GM19043 (cell line): ENCODE measurements at regions not wholly inside any gene's neighbourhood (a gene's known extent, or its start where the extent isn't known, plus 50 kb on each side); places are given as distances from the start of the nearest gene placed in this dataset.

Source experiments
- ATAC-seq: cut with Tn5 transposase; IDR thresholded peaks from one replicate; pipeline ENCODE4 v1.9.1; 2021; ENCODE audit warnings: low read depth; ENCODE audit not compliant: unreplicated experiment

DNA sequence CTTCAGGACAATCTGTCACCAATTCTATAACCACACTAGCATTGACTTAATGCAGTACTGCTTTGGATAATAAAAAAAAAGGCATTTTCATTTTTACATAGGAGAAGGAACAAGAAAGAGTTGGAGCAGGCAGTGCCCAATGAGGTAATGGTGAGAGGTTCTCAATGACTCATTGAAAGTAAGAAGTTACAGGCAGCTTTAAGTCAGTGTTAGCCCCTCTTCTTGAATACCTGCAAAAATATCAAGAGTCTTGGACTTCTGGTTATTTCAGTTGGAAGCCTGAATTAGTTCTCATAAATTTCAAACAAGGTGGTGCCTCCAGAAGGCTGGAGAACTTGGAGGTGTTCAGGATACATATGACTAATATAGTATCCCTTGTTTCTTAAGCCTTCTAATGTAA is 422.5 kb downstream of the HTR7 start:
- ATAC-seq: no peak

DNA sequence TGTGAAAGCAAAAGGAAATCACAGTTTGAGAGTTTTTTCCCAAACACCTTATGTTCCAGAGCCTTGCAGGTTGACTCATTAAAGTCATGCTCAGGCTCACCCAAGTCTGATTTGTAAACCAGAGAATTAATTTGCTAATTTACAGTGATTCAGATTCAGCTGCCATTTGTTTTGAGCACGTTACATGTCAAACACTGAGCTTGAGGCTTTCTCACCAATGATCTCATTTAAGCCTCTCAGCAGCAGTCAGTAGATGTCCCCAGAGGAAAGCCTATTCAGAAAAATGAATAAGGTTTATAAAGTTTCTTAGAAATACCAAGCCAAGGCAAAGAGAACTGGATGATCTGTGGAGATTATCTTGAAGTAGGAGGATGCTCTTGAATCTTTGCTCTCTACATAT is 420.4 kb downstream of the HTR7 start:
- ATAC-seq: no peak

- ATAC-seq: no peak
Observed at GRCh38 chr10:90440870-90441269, 417.0 kb downstream of the HTR7 start.

DNA sequence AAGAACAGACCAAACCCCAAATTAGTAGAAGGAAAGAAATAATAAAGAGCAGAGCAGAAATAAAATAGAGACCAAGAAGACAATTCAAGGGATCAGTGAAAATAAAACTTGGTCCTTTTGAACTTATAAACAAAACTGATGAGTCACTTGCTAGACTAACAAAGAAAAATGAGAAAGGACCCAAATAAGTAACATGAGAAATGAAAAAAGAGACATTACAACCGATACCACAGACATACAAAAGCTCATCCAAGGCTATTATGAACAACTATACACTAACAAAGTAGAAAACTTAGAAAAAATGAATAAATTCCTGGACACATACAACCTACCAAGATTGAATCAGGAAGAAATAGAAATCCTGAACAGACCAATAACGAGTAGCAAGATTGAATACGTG is 414.5 kb downstream of the HTR7 start:
- no peak for ATAC-seq

- no peak for ATAC-seq
Observed at GRCh38 chr10:90447831-90448230, 410.0 kb downstream of the HTR7 start.

GRCh38 chr10:90450797-90451196 is 407.0 kb downstream of the HTR7 start:
- no peak for ATAC-seq

DNA sequence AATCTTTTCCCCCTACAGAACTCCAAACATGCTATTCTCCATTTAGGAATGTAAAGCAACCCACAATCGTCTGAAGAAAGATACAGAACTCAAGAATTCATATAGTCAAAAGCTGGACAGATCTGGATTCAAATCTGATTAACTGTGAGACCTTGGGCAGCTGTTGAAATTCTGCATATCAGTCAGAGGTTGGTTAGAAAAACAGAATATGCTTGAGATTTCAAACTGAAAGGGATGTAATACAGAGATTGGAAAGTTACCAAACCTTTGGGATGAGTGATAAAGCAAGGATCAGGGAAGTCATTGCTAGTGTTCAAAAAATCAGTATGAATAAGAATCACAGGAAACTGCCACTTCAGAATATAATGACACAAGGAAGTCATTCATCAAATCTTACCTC is 406.6 kb downstream of the HTR7 start:
- ATAC-seq: no peak

- ATAC-seq: no peak
Observed at GRCh38 chr10:90458054-90458453, 399.8 kb downstream of the HTR7 start.

GRCh38 chr10:90458571-90458970 is 399.3 kb downstream of the HTR7 start:
- no peak for ATAC-seq

- ATAC-seq: no peak
Observed at GRCh38 chr10:90461437-90462155, 396.2 kb downstream of the HTR7 start.

DNA sequence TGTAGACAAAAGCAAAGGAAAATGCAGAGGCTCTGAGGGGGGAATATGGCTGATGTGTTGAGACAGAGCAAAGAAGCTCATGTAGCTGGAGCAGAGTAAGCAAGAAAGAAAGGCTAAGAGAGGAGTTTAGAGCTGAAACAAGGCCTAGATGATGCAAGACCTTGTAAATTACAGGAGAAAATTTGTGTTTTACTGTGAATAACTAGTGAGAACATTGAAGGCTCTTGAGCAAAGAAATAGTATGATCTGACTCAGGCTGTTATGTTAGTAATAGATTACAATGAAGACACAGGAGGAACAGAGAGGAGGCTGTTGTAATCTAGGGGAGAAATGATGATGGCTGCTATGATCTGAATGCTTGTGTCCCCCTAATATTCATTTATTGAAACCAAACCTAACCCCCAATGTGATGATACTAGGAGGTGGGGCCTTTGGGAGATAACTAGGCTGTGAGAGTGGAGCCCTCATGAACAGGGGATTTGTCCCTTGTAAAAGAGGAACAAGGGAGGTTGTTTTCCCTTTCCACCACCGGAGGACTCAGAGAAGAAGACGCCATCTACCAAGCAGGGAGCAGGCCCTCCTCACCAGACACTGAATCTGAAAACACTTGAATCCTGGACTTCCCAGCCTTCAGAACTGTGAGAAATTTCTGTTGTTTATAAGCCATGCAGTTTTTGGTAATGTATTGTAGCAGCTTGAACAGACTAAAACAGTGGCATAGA is 394.9 kb downstream of the HTR7 start:
- no peak for ATAC-seq

- no peak for ATAC-seq
Observed at GRCh38 chr10:90464329-90464728, 393.5 kb downstream of the HTR7 start.

GRCh38 chr10:90470966-90471365 is 386.9 kb downstream of the HTR7 start:
- ATAC-seq: no peak

GRCh38 chr10:90480466-90480865 is 377.4 kb downstream of the HTR7 start:
- no peak for ATAC-seq

DNA sequence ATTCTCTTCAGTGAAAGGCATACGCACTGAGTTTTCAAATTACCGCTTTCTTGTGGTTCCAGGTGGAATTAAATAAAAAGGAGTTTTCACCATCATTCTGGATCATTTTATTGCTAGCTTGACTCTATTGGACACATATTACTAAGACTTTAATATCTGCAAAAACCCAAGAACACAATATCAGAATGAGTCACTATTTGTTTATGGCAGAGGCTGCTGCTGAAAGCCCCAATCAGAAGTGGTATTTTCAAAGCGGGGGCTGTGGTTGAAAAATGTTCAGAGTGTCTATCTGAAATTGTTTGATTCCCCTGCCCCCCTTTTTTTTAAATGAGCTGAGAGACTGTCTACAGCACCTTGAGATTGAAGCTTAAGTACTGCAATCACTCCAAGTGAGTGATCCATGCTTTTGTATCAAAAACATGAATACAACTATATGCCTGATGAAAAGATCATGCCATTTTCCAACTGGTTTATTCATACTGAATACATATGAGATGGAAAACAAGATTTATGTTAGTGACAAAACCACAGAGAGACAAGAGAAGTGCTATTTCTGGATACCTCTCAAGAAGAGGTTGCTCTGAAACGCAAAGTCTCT is 376.4 kb downstream of the HTR7 start:
- ATAC-seq: no peak

DNA sequence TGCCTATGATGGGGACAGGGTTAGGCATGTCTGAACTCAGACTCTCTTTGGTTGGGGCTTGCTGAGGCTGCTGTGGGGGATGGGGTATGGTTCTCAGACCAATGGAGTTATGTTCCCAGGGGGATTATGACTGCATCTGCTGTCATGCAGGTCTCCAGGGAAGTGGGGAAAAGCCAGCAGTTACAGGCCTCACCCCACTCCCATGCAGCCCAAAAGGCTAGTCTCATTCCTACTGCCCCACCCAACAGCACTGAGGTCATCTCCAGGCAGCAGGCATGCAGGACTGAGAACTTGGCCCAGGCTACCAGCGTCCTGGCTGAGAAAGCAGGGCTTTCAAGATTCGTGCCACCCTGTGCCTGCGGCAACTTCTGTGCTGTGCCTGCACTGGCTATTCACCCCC is 373.3 kb downstream of the HTR7 start:
- no peak for ATAC-seq

GRCh38 chr10:90494183-90494582 is 363.7 kb downstream of the HTR7 start:
- no peak for ATAC-seq

GRCh38 chr10:90504172-90504571 is 353.7 kb downstream of the HTR7 start:
- no peak for ATAC-seq

DNA sequence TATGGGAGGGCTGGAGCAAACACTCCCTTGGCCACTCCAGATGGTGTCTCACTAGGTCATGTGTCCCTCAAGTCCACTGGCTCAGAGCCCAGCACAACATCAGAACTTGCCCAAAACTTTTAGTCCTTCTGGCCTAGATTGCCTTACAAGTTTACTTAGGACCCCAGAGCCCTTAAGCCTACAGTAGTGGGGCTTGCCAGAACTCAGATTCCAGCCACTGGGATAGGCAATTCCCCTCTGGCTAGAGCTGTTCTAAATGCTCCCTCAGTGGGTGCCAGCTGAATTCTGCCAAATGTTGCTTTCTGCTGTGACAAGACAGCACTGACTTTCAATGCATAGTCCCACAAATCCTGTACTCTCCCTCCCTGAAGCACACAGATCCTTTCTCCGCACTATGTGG is 331.1 kb downstream of the HTR7 start:
- no peak for ATAC-seq

DNA sequence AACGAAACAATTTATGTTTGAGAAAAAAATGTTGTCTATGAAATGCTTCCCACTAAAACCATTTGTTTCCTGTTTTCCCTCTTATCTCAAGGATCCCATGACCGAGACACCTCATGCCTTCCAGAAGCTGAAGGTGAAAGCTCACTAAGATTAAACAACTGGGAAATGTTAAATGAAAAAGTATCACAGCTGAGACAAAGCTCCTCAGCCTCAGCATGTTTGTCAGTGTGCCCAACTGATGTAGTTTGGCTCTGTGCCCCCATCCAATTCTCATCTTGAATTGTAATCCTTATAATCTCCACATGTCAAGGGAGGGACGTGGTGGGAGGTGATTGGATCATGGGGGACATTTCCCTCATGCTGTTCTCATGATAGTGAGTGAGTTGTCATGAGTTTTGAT is 327.3 kb downstream of the HTR7 start:
- ATAC-seq: no peak

GRCh38 chr10:90557385-90557784 is 300.5 kb downstream of the HTR7 start:
- ATAC-seq: no peak

DNA sequence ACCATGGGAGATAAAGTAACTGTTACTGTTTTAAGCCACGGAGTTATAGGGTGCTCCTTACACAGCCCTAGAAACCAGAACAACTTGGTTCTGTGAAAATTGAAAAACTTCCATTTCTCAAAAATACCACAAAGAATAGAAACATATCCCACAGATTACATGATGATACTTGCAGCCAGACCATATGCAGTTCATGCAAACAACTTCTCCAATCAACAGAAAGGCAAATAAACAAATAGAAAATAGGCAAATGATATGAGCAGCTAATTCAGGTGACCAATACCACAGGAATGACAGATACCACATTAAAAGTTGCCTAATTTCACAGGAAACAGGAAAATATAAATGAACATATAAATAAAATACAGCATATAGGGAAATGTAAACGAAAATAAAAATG is 297.5 kb downstream of the HTR7 start:
- no peak for ATAC-seq
